GM12878 (cell line): ENCODE measurements at regions not wholly inside any gene's neighbourhood (a gene's known extent, or its start where the extent isn't known, plus 50 kb on each side); places are given as distances from the start of the nearest gene placed in this dataset.

Experiments used
- ATAC-seq: fragments of 200-7000 bp; cut with Tn5 transposase; 3 replicates; pipeline ENCODE4 v1.9.1; 2020; ENCODE audit warnings: mild to moderate bottlenecking, moderate library complexity
- BruUV-seq: library from RNA; stranded (reverse); fragments of 400-500 nt; replicated peaks from 2 replicates; lab custom pipeline; 2021; lab: Mats Ljungman, UMichigan
- CTCF ChIA-PET: fragments of 300-600 bp; sonication (Branson Sonifier 250); formaldehyde crosslinking; extraction: SDS; loops from one replicate; lab custom pipeline; 2021; ENCODE audit warnings: inconsistent platforms; lab: Yijun Ruan, JAX
- POLR2A ChIA-PET: fragments of 350-600 bp; formaldehyde crosslinking; extraction: SDS; loops from one replicate; lab custom pipeline; 2021; ENCODE audit warnings: inconsistent platforms; lab: Charles Lee
- RAD21 ChIA-PET: fragments of 300-600 bp; sonication (Branson Sonifier 250); formaldehyde crosslinking; loops from one replicate; lab custom pipeline; 2023; ENCODE audit warnings: antibody characterized with exemption; ENCODE audit not compliant: unreplicated experiment; lab: Charles Lee
- SMC1A ChIA-PET: fragments of 300-600 bp; sonication (Branson Sonifier 250); formaldehyde crosslinking; loops from one replicate; lab custom pipeline; 2023; ENCODE audit not compliant: unreplicated experiment, uncharacterized antibody; lab: Charles Lee
- DNase-seq: peaks from one replicate; pipeline ENCODE4 v3.0.0-alpha.2; 2011; ENCODE audit warnings: low read depth, low spot score
- FAIRE-seq: peaks from 3 replicates; lab custom pipeline; 2011; peaks lifted over from hg19 to GRCh38; lab: Jason Lieb, UNC
- H2AFZ ChIP-seq: 2 replicates; pipeline ENCODE4 v1.6.0; 2011; ENCODE audit warnings: low read depth, low read length, control low read depth; ENCODE audit not compliant: control insufficient read depth
- H3K27ac ChIP-seq: 2 replicates; pipeline ENCODE4 v1.5.1; 2011; ENCODE audit warnings: control low read depth; ENCODE audit not compliant: control insufficient read depth, insufficient read depth
- H3K27me3 ChIP-seq, 2 experiments: replicated peaks in 1 of 2; 2 replicates each; pipeline versions ENCODE4 v1.6.0 to v1.6.1; 2011; ENCODE audit warnings: low read length in 1 of 2; ENCODE audit not compliant: control insufficient read depth in 2 of 2, insufficient read depth in 2 of 2
- H3K36me3 ChIP-seq, 2 experiments: 2 replicates each; pipeline ENCODE4 v1.5.1; 2011; ENCODE audit warnings: low read length in 1 of 2; ENCODE audit not compliant: control insufficient read depth in 2 of 2, insufficient read depth in 2 of 2
- H3K4me1 ChIP-seq: 2 replicates; pipeline ENCODE4 v1.6.1; 2011; ENCODE audit warnings: mild to moderate bottlenecking, low read length, moderate library complexity, mixed read lengths; ENCODE audit not compliant: control insufficient read depth, insufficient read depth
- H3K4me2 ChIP-seq: 2 replicates; pipeline ENCODE4 v1.6.0; 2011; ENCODE audit warnings: control low read depth; ENCODE audit not compliant: control insufficient read depth, insufficient read depth
- H3K4me3 ChIP-seq: fragments of 200-600 bp; sonication (generic); 2 replicates; pipeline ENCODE4 v1.5.1; 2016
- H3K79me2 ChIP-seq: 2 replicates; pipeline ENCODE4 v1.6.0; 2011; ENCODE audit warnings: low read length; ENCODE audit not compliant: control insufficient read depth, insufficient read depth
- H3K9ac ChIP-seq: 2 replicates; pipeline ENCODE4 v1.8.0; 2011; ENCODE audit warnings: low read length, control low read depth, mixed read lengths; ENCODE audit not compliant: control insufficient read depth, insufficient read depth
- H3K9me3 ChIP-seq: replicated peaks from 3 replicates; pipeline ENCODE4 v1.5.1; 2011; ENCODE audit warnings: mild to moderate bottlenecking, low read length; ENCODE audit not compliant: control insufficient read depth, insufficient read depth
- H4K20me1 ChIP-seq: 2 replicates; pipeline ENCODE4 v1.6.0; 2011; ENCODE audit not compliant: control insufficient read depth, insufficient read depth
- ATF7 ChIP-seq: fragments of 450-650 bp; IDR thresholded peaks from 2 replicates; pipeline ENCODE4 v1.6.1; 2016; ENCODE audit warnings: low read depth, mild to moderate bottlenecking
- BACH1 ChIP-seq: fragments of 450-650 bp; IDR thresholded peaks from 2 replicates; pipeline ENCODE4 v1.6.1; 2017; ENCODE audit warnings: mild to moderate bottlenecking, borderline replicate concordance
- CREM ChIP-seq: IDR thresholded peaks from 2 replicates; pipeline ENCODE4 v1.6.1; 2014; ENCODE audit warnings: antibody characterized with exemption, low read depth
- EP300 ChIP-seq, 2 experiments: fragments of 150-350 bp in 1 of 2; IDR thresholded peaks; 2 replicates each; pipeline ENCODE4 v1.6.1; 2011 to 2012; ENCODE audit warnings: low read depth in 2 of 2, low read length in 2 of 2, borderline replicate concordance in 1 of 2, improper control_type of control experiment in 1 of 2, inconsistent platforms in 1 of 2; ENCODE audit not compliant: control insufficient read depth in 1 of 2
- FOXM1 ChIP-seq: IDR thresholded peaks from 2 replicates; pipeline ENCODE4 v1.6.1; 2012; ENCODE audit warnings: low read depth, mild to moderate bottlenecking, inconsistent platforms, low read length, moderate library complexity
- IRF4 ChIP-seq: IDR thresholded peaks from 2 replicates; pipeline ENCODE4 v1.6.1; 2011; ENCODE audit warnings: low read depth, low read length
- JUNB ChIP-seq: IDR thresholded peaks from 2 replicates; pipeline ENCODE4 v1.6.1; 2016; ENCODE audit warnings: antibody characterized with exemption, mild to moderate bottlenecking
- MYC ChIP-seq: IDR thresholded peaks from 2 replicates; pipeline ENCODE4 v1.6.1; 2011; ENCODE audit warnings: mild to moderate bottlenecking, low read length, moderate library complexity, inconsistent platforms; ENCODE audit not compliant: insufficient read depth, insufficient replicate concordance, insufficient read length, severe bottlenecking
- NFYB ChIP-seq: IDR thresholded peaks from 2 replicates; pipeline ENCODE4 v1.6.1; 2011; ENCODE audit warnings: low read depth, mild to moderate bottlenecking, low read length, improper control_type of control experiment, moderate library complexity; ENCODE audit not compliant: insufficient read depth
- RAD21 ChIP-seq: IDR thresholded peaks from 2 replicates; pipeline ENCODE4 v1.6.1; 2011; ENCODE audit warnings: mild to moderate bottlenecking, low read depth, low read length, moderate library complexity; ENCODE audit not compliant: insufficient read depth
- RB1 ChIP-seq: fragments of 450-650 bp; formaldehyde crosslinking; IDR thresholded peaks from 2 replicates; pipeline ENCODE4 v1.6.1; 2017; ENCODE audit warnings: mild to moderate bottlenecking, borderline replicate concordance
- SMAD5 ChIP-seq: IDR thresholded peaks from 2 replicates; pipeline ENCODE4 v1.6.1; 2016; ENCODE audit warnings: antibody characterized with exemption, low read depth
- SPI1 ChIP-seq: IDR thresholded peaks from 2 replicates; pipeline ENCODE4 v1.6.1; 2011; ENCODE audit warnings: low read depth, mild to moderate bottlenecking, low read length, moderate library complexity, borderline replicate concordance; ENCODE audit not compliant: insufficient read depth
- STAT3 ChIP-seq: IDR thresholded peaks from 2 replicates; pipeline ENCODE4 v1.6.1; 2011; ENCODE audit warnings: low read depth, low read length, improper control_type of control experiment
- in situ Hi-C: fragments of 300-500 bp; cut with MboI; formaldehyde crosslinking; loops from 9 replicates; pipeline ENCODE4 v1.14.3; 2018; ENCODE audit warnings: mixed read lengths
- intact Hi-C: fragments of 100-400 bp; cut with micrococcal nuclease; formaldehyde crosslinking; loops from one replicate; pipeline ENCODE4 v1.14.2; 2022; ENCODE audit not compliant: unreplicated experiment
- TF ChIP-seq, protein P1 (sequence below): fragments of 450-650 bp; IDR thresholded peaks from 2 replicates; pipeline ENCODE4 v1.6.1; 2016; ENCODE audit warnings: mild to moderate bottlenecking
- TF ChIP-seq, protein P2 (sequence below): fragments of 450-650 bp; IDR thresholded peaks from 2 replicates; pipeline ENCODE4 v1.6.1; 2018; ENCODE audit warnings: borderline replicate concordance, mild to moderate bottlenecking; ENCODE audit not compliant: partially characterized antibody
- TF ChIP-seq, protein P3 (sequence below): fragments of 450-650 bp; IDR thresholded peaks from 2 replicates; pipeline ENCODE4 v1.6.1; 2017; ENCODE audit warnings: mild to moderate bottlenecking

DNA sequence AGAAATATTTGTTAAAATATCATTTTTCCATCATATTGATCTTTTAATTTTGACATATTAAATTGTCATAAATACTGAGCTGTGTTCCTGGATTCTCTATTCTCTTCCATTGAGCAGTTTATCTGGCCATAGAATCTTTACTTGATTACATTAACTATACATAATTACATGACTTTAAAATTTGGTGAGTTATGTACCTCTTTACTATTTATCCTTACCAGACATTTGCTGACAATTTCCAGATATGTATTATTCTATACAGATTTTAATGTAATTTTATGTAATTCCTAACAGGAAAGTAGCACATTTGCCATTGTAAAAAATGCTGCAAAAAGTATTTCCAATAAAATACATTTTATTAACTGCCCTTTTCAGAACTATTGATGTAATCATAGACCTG, 770.3 kb downstream of the KCTD16 start:
- ChIA-PET POLR2A (no interaction called here), RAD21 (no interaction called here), CTCF (no interaction called here), SMC1A (no interaction called here)
- Histone ChIP-seq H3K27ac (no peak overlapping the region), H3K4me2 (no peak overlapping the region), H3K4me3 (no peak overlapping the region), H3K9me3 (no peaks in the 10 kb centered on the region), H3K79me2 (no peaks in the 10 kb centered on the region), H2AFZ (no peak overlapping the region), H3K4me1 (no peaks in the 10 kb centered on the region), H3K9ac (no peak overlapping the region), H4K20me1 (no peaks in the 10 kb centered on the region), H3K27me3 (no peaks in the 10 kb centered on the region), H3K36me3 (no peaks in the 10 kb centered on the region)
- intact Hi-C loops (no loop called here), in situ Hi-C loops (no loop called here)
- BruUV-seq = no TSS peak
- DNase-seq (no peak), ATAC-seq (no peak), FAIRE-seq (no peak)
- TF ChIP-seq JUNB (no peak), MYC (no peak), CREM (no peak), FOXM1 (no peak), RB1 (no peak), RAD21 (no peak), STAT3 (no peak), BACH1 (no peak), IRF4 (no peak), SMAD5 (no peak), NFYB (no peak), EP300 (IDR thresholded peaks at IDR 0.05; ENCODE audit: borderline replicate concordance in 1 of 2, control insufficient read depth in 1 of 2, low read depth in 2 of 2, low read length in 2 of 2) (no peak), SPI1 (no peak), ATF7 (no peak)
- TF ChIP-seq, protein P1, sequence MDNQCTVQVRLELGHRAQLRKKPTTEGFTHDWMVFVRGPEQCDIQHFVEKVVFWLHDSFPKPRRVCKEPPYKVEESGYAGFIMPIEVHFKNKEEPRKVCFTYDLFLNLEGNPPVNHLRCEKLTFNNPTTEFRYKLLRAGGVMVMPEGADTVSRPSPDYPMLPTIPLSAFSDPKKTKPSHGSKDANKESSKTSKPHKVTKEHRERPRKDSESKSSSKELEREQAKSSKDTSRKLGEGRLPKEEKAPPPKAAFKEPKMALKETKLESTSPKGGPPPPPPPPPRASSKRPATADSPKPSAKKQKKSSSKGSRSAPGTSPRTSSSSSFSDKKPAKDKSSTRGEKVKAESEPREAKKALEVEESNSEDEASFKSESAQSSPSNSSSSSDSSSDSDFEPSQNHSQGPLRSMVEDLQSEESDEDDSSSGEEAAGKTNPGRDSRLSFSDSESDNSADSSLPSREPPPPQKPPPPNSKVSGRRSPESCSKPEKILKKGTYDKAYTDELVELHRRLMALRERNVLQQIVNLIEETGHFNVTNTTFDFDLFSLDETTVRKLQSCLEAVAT = no peak
- TF ChIP-seq, protein P2, sequence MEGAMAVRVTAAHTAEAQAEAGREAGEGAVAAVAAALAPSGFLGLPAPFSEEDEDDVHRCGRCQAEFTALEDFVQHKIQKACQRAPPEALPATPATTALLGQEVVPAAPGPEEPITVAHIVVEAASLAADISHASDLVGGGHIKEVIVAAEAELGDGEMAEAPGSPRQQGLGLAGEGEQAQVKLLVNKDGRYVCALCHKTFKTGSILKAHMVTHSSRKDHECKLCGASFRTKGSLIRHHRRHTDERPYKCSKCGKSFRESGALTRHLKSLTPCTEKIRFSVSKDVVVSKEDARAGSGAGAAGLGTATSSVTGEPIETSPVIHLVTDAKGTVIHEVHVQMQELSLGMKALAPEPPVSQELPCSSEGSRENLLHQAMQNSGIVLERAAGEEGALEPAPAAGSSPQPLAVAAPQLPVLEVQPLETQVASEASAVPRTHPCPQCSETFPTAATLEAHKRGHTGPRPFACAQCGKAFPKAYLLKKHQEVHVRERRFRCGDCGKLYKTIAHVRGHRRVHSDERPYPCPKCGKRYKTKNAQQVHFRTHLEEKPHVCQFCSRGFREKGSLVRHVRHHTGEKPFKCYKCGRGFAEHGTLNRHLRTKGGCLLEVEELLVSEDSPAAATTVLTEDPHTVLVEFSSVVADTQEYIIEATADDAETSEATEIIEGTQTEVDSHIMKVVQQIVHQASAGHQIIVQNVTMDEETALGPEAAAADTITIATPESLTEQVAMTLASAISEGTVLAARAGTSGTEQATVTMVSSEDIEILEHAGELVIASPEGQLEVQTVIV = no peak
- TF ChIP-seq, protein P3, sequence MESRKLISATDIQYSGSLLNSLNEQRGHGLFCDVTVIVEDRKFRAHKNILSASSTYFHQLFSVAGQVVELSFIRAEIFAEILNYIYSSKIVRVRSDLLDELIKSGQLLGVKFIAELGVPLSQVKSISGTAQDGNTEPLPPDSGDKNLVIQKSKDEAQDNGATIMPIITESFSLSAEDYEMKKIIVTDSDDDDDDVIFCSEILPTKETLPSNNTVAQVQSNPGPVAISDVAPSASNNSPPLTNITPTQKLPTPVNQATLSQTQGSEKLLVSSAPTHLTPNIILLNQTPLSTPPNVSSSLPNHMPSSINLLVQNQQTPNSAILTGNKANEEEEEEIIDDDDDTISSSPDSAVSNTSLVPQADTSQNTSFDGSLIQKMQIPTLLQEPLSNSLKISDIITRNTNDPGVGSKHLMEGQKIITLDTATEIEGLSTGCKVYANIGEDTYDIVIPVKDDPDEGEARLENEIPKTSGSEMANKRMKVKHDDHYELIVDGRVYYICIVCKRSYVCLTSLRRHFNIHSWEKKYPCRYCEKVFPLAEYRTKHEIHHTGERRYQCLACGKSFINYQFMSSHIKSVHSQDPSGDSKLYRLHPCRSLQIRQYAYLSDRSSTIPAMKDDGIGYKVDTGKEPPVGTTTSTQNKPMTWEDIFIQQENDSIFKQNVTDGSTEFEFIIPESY = no peak
